Esophagus squamous epithelium (tissue), 4 donors: ENCODE measurements at regions not wholly inside any gene's neighbourhood (a gene's known extent, or its start where the extent isn't known, plus 50 kb on each side); places are given as distances from the start of the nearest gene placed in this dataset.

ENCODE experiments used
- POLR2A ChIP-seq, 4 donors: fragments of 450-650 bp; IDR thresholded peaks; one replicate each; pipeline ENCODE4 v1.6.1; 2017; ENCODE audit warnings: antibody characterized with exemption in 4 of 4, mild to moderate bottlenecking in 4 of 4, moderate library complexity in 3 of 4
- TF ChIP-seq, protein P1 (sequence below), 6 experiments: fragments of 450-650 bp in 4 of 6; fragments of 200-600 bp in 2 of 6; sonication (generic) in 2 of 6; IDR thresholded peaks; one replicate each; pipeline ENCODE4 v1.5.1; 2016 to 2019; ENCODE audit warnings: antibody characterized with exemption in 6 of 6, mild to moderate bottlenecking in 4 of 6, moderate library complexity in 4 of 6

DNA sequence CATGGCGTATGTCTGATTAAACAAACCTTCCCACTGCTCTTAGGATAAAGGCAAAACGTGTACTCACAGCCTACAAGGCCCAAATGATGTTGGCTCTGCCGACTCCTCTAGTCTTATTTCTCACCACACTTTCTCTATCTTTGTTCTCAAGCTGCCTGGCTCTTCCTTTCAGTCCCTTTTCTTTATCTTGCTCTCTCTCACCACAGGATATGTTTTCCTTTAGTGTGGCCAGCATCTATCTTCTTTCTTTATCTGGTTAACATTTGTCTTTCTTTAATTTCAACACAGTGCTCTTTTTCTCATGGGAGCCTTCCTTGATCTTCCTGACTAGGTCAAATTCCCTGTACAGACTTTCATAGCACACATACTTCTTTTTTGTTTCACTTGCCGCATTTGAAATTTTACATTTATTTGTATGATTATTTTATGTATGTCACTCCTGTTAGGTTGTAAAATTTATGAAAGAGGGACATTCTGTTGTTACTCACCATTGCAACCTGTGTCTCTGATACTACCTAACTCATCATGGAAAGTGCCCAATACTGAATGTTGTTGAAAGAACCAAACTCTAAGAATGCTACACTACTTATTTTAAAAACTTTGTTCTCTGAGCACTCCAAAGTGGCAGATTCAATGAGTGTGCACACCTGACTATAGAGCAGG, 328.9 kb upstream of the CBLB start:
- TF ChIP-seq, protein P1, sequence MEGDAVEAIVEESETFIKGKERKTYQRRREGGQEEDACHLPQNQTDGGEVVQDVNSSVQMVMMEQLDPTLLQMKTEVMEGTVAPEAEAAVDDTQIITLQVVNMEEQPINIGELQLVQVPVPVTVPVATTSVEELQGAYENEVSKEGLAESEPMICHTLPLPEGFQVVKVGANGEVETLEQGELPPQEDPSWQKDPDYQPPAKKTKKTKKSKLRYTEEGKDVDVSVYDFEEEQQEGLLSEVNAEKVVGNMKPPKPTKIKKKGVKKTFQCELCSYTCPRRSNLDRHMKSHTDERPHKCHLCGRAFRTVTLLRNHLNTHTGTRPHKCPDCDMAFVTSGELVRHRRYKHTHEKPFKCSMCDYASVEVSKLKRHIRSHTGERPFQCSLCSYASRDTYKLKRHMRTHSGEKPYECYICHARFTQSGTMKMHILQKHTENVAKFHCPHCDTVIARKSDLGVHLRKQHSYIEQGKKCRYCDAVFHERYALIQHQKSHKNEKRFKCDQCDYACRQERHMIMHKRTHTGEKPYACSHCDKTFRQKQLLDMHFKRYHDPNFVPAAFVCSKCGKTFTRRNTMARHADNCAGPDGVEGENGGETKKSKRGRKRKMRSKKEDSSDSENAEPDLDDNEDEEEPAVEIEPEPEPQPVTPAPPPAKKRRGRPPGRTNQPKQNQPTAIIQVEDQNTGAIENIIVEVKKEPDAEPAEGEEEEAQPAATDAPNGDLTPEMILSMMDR (IDR thresholded peaks at IDR 0.05), result no peak
- no peak for TF ChIP-seq POLR2A (IDR thresholded peaks at IDR 0.05)
